NCI-H1105 (cell line): ENCODE measurements at regions not wholly inside any gene's neighbourhood (a gene's known extent, or its start where the extent isn't known, plus 50 kb on each side); places are given as distances from the start of the nearest gene placed in this dataset.
"Not testable (repeated sequence)": the region's sequence is repeated elsewhere in the genome, so short reads cannot be mapped to it uniquely, and the experiment has no call there.

ENCODE experiments used
- DNase-seq: peaks from one replicate; lab custom pipeline; 2025; lab: John Stamatoyannopoulos, UW

GRCh38 chr13:99075268-99076191 is 97.7 kb upstream of the DOCK9 start:
- DNase-seq = no peak

GRCh38 chr13:99078017-99078771 is 100.3 kb upstream of the DOCK9 start:
- DNase-seq = no peak

GRCh38 chr13:99080131-99080530 is 102.3 kb upstream of the DOCK9 start:
- DNase-seq = no peak

GRCh38 chr13:99083981-99084380 is 106.1 kb upstream of the DOCK9 start:
- DNase-seq = no peak

GRCh38 chr13:99085139-99085807 is 107.4 kb upstream of the DOCK9 start:
- no peak for DNase-seq

GRCh38 chr13:99085808-99086266 is 108.0 kb upstream of the DOCK9 start:
- DNase-seq = no peak

GRCh38 chr13:99086267-99087097 is 108.6 kb upstream of the DOCK9 start:
- DNase-seq = peak; percentile 17

- DNase-seq = peak; percentile 80
These were observed 109.5 kb upstream of the DOCK9 start for GRCh38 chr13:99087098-99087953.

GRCh38 chr13:99087954-99088491 is 110.2 kb upstream of the DOCK9 start:
- DNase-seq = no peak

GRCh38 chr13:99093997-99094396 is 106.7 kb upstream of the UBAC2 start:
- no peak for DNase-seq

GRCh38 chr13:99101831-99102230 is 98.8 kb upstream of the UBAC2 start:
- not testable (repeated sequence) for DNase-seq

- DNase-seq = no peak
These were observed 97.1 kb upstream of the UBAC2 start for GRCh38 chr13:99103536-99103935.

- DNase-seq = no peak
These were observed 96.3 kb upstream of the UBAC2 start for GRCh38 chr13:99104396-99104795.

- DNase-seq = no peak
These were observed 95.5 kb upstream of the UBAC2 start for GRCh38 chr13:99105160-99105559.

- DNase-seq = no peak
These were observed 87.3 kb upstream of the UBAC2 start for GRCh38 chr13:99113351-99113750.

- DNase-seq = no peak
These were observed 82.5 kb upstream of the UBAC2 start for GRCh38 chr13:99118179-99118578.

- DNase-seq = no peak
These were observed 81.0 kb upstream of the UBAC2 start for GRCh38 chr13:99119656-99120055.

GRCh38 chr13:99120751-99121150 is 79.9 kb upstream of the UBAC2 start:
- no peak for DNase-seq

GRCh38 chr13:99122171-99122570 is 78.5 kb upstream of the UBAC2 start:
- no peak for DNase-seq
